Spleen (tissue), 7 donors: ENCODE measurements at regions not wholly inside any gene's neighbourhood (a gene's known extent, or its start where the extent isn't known, plus 50 kb on each side); places are given as distances from the start of the nearest gene placed in this dataset.

Experiments used
- CTCF ChIP-seq, 11 experiments: fragments of 200-600 bp in 7 of 11; fragments of 450-650 bp in 4 of 11; sonication (generic) in 4 of 11; IDR thresholded peaks in 8 of 11; conservative IDR thresholded peaks in 3 of 11; 1 replicate in 7 of 11; 2 replicates in 4 of 11; pipeline versions ENCODE4 v1.4.0 to v1.8.0; 2016 to 2021; ENCODE audit warnings: antibody characterized with exemption in 11 of 11, inconsistent platforms in 4 of 11, mild to moderate bottlenecking in 1 of 11
- POLR2A ChIP-seq, 3 donors: fragments of 450-650 bp; IDR thresholded peaks; one replicate each; pipeline ENCODE4 v1.5.1; 2017; ENCODE audit warnings: antibody characterized with exemption in 3 of 3, mild to moderate bottlenecking in 1 of 3
- donor health status: DM: no; HTN: no; CAD: no; lungs with moderate emphysema.
- donor health status: DM: no; HTN: no; CAD: no.
- donor health status: DM: no; HTN: no; CAD: no.

- no peak for TF ChIP-seq POLR2A (IDR thresholded peaks at IDR 0.05)
- TF ChIP-seq CTCF (IDR thresholded peaks at IDR 0.05 in 8 of 11, conservative IDR thresholded peaks at IDR 0.05 in 3 of 11) = no peak
Observed at GRCh38 chr3:104150724-104151123, 1216.0 kb upstream of the ALCAM start.
